NT2/D1 (cell line): ENCODE measurements at regions not wholly inside any gene's neighbourhood (a gene's known extent, or its start where the extent isn't known, plus 50 kb on each side); places are given as distances from the start of the nearest gene placed in this dataset.

Experiments
- SUZ12 ChIP-seq: IDR thresholded peaks from 2 replicates; pipeline ENCODE4 v1.6.1; 2011; ENCODE audit not compliant: insufficient read length, insufficient read depth; ENCODE audit errors: extremely low read depth
- YY1 ChIP-seq: IDR thresholded peaks from 2 replicates; pipeline ENCODE4 v1.6.1; 2011; ENCODE audit not compliant: insufficient read length, insufficient read depth
- ZNF274 ChIP-seq: IDR thresholded peaks from 2 replicates; pipeline ENCODE4 v1.6.1; 2011; ENCODE audit warnings: mild to moderate bottlenecking, low read depth, low read length

DNA sequence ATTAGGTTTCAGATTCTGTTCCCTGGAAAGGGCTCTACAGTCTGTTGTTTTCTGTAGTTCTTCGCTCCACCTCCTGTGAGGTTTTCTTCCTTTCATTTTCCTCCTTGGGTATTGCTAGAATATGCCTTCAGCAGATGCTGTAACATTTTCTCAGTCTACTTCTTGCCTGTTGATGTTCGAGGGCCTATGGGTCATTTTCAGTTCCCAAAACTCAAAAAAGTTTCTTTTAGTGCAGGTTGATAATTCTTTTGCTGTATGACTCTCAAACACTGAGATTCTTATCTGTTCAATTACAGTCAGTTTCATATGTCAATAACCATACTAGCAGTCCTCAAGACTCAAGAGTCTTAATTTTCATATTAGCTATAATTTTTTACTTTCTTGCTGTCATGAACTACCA is 268.3 kb downstream of the RFC3 start:
- TF ChIP-seq ZNF274 (no peak), SUZ12 (no peak), YY1 (no peak)
